ENCODE measurements at regions not wholly inside any gene's neighbourhood (a gene's known extent, or its start where the extent isn't known, plus 50 kb on each side); places are given as distances from the start of the nearest gene placed in this dataset.
"Not testable (repeated sequence)": the region's sequence is repeated elsewhere in the genome, so short reads cannot be mapped to it uniquely, and the experiment has no call there.

DNA sequence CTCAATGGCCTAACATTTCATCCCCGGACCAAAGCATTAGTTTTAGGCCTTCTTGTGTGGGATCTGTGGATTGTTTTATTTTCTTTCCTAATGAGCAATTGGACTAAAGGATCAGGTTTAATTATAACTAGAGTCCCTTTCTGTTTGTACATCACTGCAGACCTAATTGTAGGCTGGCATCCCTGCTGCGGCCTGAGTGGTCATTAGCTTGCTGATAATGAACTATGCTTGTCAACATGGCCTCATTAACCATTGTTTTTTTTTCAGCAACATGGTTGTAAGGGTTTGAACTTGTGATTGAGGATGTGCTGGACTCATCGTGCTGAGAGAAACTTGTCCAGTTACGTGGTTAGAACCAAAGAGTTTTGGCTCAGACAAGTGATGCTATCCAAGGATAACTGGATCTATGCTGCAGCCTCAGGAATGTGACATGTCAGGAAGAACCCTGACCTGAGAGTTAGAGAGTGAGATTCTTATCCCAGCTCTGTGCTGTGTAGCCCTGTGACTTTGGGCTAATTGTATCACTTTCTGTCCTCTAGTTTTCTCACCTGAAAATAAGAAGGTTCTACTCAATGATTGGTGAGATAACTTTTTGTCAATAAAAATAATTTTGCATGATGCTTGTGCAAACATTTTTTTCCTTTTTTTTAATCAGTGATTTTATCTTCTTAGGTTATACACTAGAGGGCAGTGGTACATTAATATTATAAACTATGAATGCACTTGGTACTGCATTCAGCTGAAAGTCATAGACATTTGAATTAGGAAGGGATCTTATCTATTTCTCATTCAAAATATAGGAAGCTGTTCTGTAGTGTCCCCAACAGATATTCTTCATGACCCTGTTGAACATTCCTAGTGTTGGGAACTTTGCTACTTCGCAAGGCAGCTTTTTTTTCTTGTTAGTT, 140.9 kb downstream of the RNF144B start:
- peak; percentile 55 for DNase-seq

- no peak for DNase-seq
Observed at GRCh38 chr6:18530201-18530600, 143.1 kb downstream of the RNF144B start.

- no peak for DNase-seq
Observed at GRCh38 chr6:18532139-18532538, 145.0 kb downstream of the RNF144B start.

- no peak for DNase-seq
Observed at GRCh38 chr6:18533793-18534192, 146.6 kb downstream of the RNF144B start.

DNA sequence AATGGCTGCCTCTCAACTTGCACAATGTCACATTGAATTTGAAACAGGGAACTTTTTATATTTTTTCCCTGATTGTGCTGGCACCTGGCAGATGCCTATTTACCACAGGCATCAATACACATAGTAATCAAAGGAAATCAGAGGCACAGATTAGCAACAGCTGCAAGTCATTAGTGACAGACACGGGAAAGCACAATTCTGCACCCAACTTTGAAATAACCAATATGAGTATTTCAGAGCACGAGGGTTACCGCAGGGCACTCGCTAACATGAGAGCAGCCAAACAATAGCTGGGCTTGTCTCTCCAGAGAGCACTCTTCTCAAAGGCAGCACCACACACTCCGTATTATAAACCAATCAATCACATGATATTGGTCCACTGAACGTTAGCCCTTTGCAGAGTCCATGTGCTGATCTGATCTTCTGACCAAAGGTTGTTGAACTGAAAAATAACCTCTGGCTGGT, 149.5 kb downstream of the RNF144B start:
- no peak for DNase-seq

DNA sequence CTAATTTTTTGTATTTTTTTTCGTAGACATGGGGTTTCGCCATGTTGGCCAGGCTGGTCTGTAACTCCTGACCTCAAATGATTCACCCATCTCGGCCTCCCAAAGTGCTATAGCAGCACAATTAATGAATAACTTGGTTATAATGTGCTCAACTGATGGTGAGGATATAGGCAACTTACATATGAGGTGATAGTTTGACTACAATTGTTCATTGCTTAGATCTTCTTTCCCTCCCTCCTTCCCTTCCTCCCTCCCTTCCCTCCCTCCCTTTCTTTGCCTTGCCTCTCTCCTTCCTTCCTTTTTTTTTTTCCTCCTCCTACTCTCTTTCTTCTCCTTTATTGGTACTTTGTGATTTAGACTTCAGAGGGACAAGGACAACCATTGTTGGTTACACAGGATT, 151.2 kb downstream of the RNF144B start:
- DNase-seq, result no peak

DNA sequence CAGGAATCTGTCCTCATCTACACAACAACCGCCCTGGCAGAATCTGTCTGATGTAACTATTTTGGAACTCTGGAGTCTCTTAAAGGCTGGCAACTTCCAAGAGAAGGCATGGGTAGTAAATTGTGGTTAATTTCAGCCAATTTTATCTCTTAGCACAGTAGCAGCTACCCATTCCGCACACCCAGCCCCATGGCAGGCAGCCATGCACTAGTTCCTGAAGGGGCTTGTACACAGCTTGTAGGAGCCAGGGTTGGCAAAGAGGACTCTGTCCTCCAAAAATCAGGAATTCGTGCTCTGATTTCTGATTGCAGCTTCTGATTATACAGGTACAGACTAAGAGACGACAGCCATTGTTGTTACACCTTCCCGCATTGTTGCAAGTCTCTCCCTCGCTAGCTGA, 155.9 kb downstream of the RNF144B start:
- DNase-seq, result no peak

GRCh38 chr6:18545142-18545541, 158.0 kb downstream of the RNF144B start:
- not testable (repeated sequence) for DNase-seq

GRCh38 chr6:18545726-18546125, 158.6 kb downstream of the RNF144B start:
- no peak for DNase-seq

DNA sequence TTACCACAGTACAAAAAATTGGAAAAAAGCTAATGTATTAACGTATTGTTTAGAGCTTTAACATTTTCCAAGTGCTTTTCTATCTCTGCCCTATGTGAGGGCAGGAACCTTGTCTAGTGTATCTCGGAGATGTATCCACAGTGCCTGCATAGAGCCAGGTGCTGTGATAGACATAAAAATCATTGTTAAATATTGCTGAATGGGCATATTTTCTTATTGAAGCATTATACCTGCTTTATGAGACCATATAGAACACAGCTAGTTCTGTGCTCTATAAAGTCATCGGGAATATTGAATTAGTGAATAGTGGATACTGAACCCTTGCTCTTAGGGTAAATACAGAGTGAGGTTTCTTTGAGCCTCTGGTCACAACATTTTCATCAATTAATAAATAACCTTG, 163.0 kb downstream of the RNF144B start:
- no peak for DNase-seq

- no peak for DNase-seq
Observed at GRCh38 chr6:18551228-18551627, 164.1 kb downstream of the RNF144B start.

DNA sequence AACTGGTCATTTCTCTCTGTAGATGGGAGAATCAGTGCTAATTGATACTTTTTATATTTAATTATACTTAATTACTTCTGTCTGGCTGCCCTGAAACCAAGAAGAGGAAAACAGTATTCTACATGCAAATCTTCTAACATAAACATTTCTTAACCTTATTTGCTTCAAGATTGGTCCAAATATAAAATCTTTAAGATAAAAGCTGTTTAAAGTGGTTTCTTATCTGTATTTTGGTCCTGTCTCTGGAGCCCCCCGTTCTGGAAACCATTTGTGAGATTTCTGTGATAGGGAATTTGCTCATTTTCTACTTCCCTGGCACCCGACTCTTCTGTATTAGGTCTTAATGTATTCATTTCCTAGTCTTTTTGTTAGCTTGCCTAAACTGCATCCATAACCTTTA, 168.6 kb downstream of the RNF144B start:
- no peak for DNase-seq

DNA sequence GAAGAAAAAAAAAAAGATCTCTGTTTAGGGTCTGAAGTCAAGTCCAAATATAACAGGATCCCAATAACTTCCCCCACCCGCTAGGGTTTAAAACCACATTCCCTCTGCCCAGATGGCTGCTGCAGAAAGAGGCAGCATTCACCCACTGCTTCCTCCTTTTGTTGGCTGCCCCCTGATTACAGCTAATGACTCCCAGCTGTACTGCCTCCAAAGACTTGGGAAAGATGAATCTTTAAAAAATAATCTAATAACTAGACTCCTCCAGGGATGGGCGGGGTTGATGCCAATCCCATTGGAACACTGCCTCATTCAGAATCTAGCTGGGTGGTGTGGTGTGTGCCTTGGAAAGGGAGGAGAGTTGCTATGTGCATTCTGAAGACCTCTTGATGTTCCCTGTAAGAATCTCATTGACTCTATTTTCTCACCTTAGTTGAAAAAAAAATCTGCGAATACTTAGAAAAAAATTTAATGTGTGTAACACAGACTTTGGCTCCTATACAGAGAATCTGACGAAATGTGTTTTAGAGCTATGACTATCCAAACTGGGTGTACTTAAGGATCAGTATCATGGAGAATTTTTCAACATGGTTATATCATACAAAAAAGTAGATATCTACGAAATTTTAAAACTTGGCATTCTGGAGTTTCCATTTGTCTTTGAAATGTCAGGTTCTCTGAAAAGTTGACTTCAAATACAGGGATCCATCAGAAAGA, 174.0 kb downstream of the RNF144B start:
- DNase-seq, result no peak

- no peak for DNase-seq
Observed at GRCh38 chr6:18562726-18563125, 175.6 kb downstream of the RNF144B start.

GRCh38 chr6:18564775-18565174, 177.6 kb downstream of the RNF144B start:
- DNase-seq, result no peak

GRCh38 chr6:18565231-18565630, 178.1 kb downstream of the RNF144B start:
- DNase-seq, result no peak

- no peak for DNase-seq
Observed at GRCh38 chr6:18567380-18567779, 180.2 kb downstream of the RNF144B start.

DNA sequence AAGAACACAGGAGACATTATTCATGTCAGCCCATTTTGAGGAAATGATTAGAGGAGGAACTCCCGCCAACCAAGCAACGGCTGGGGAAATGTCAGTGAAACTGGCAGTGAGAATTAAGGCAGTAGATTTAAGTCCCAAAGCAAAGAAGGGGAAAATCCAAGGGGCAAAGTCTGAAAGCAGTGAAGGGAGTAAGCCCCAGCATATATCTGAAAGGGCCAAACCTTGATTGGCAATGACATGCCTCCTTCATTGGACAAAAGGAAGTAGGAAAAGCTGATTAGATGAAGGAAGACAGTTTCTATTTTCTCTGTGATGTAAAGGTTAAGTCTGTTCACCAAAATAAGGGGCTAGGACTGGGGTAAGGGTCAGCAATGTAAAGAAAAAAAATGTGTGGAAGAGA, 190.3 kb downstream of the RNF144B start:
- no peak for DNase-seq

DNA sequence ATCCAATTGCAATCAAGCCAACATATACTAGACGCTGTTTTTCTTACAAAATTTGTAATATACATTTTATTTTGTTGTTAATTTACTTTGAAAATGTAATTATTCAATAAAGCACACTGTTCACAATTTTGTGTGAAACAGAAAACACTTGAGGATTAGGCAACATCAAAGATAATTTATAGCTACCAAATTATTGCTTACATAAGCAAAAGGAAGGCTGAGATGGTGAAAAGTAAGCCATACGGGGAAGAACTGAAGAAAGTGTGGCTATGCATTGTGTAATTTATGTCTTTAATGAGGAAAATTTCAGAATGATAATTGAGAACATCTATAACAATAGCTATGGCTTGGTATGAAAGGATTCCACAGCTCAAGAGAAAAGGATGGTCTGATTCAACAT, 192.0 kb downstream of the RNF144B start:
- DNase-seq, result no peak

DNA sequence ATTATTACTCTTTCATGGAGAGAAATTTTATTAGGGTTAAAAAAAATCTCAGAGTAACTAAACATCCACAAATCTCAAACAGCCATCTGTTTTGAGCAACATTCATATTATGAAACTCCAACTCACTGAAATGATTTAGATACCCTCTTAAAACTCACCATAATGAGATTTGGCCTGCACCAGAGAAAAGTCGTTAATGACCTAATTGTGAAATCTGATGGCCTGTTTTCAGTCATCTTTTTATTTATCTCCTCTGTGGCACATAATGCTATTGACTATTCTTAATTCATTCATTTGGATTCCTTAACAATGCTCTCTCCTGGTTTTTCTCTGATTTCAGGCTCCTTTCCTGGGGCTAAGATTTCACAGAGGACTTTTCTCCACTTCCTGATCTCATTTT, 192.7 kb downstream of the RNF144B start:
- DNase-seq, result no peak

DNA sequence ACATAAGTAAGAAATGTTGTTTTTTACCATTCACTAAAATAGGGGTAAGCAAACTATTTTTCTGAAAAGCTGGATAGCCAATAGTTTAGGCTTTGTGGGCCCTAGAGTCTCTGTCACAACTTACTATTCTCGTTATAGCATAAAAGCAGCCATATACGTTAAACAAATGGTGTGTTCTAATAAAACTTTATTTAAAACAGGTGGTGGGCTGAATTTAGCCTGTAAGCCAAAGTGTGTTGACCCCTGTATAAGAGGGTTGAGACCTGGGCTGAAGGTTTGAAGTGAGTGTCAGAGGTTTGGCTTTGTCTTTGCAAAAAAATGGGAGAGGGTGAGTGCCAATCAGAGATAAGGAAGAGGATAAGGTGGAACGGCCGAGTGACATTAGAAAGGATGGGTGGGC, 197.2 kb downstream of the RNF144B start:
- DNase-seq, result no peak

DNA sequence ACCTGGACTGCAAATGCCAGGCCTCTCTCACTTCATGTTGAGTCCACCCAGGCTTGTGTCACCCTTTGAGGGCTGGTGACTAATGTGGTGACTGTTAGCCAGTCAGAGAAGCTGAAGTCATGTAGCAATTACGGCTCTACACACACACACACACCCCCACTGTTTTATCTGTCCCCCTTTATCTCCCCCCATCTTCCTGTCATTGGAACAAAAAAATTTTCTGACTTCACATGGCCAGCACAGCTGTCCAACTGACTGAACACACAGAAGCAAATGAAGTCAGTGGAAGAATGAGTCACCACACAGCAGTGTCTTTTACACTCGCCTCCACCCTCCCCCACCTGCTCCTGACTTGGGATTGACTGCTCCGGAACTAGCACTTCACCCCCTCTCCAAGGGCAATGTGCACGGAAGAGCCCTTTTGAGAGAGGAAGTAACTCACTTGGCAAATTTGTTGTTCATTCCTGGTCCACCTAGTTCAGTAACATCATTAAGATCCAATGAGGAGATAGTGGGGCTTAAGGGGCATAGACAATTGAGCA, 198.0 kb downstream of the RNF144B start:
- no peak for DNase-seq

DNA sequence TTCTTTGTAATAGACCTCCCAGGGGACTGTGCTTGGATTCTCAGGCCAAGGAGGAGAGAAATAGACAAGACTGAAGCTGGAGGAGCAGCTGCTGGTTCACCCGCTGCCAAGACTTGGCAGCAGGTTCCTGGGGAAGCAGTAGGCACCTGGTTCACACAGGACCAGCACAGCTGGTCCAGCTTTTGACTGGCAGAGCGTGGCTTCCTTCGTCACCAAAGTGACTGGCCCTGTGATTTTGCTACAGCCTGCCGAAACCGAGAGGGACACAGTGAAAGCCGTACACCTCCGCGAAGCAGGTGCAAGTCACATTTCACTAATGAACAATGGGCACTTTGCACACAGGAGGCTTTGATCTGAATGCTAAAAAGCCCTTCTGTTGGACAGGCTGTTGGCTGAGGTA, 199.0 kb downstream of the RNF144B start:
- no peak for DNase-seq

Measured in DMS79 treated with DMSO at 0.1 percent for 48 hours (cell line).